Adrenal gland (tissue), 5 donors: ENCODE measurements at regions not wholly inside any gene's neighbourhood (a gene's known extent, or its start where the extent isn't known, plus 50 kb on each side); places are given as distances from the start of the nearest gene placed in this dataset.

ENCODE experiments used
- CTCF ChIP-seq, 6 experiments: fragments of 450-650 bp in 4 of 6; fragments of 200-600 bp in 2 of 6; sonication (generic) in 1 of 6; IDR thresholded peaks; 1 replicate in 5 of 6; 2 replicates in 1 of 6; pipeline versions ENCODE4 v1.5.1 to v1.8.0; 2016 to 2021; ENCODE audit warnings: antibody characterized with exemption in 6 of 6, mild to moderate bottlenecking in 2 of 6, moderate library complexity in 1 of 6
- POLR2A ChIP-seq, 2 donors: fragments of 450-650 bp; IDR thresholded peaks; one replicate each; pipeline ENCODE4 v1.6.1; 2017; ENCODE audit warnings: antibody characterized with exemption in 2 of 2, mild to moderate bottlenecking in 2 of 2, moderate library complexity in 1 of 2
- donor health status: DM: no; HTN: no; CAD: no.

- no peak for TF ChIP-seq CTCF (IDR thresholded peaks at IDR 0.05)
- TF ChIP-seq POLR2A (IDR thresholded peaks at IDR 0.05): no peak
Observed at GRCh38 chr3:46096336-46096735, 69.1 kb upstream of the XCR1 start.
